Epithelial cell of esophagus (primary cell): ENCODE measurements at regions not wholly inside any gene's neighbourhood (a gene's known extent, or its start where the extent isn't known, plus 50 kb on each side); places are given as distances from the start of the nearest gene placed in this dataset.

Source experiments
- DNase-seq: peaks from one replicate; pipeline ENCODE4 v3.0.0; 2010; ENCODE audit warnings: low read depth
- H3K4me3 ChIP-seq: 2 replicates; pipeline ENCODE4 v1.5.1; 2011; ENCODE audit warnings: mild to moderate bottlenecking, low read length, control low read depth
- CTCF ChIP-seq: IDR thresholded peaks from 2 replicates; pipeline ENCODE4 v1.5.1; 2011; ENCODE audit warnings: low read depth, mild to moderate bottlenecking, low read length, control low read depth, inconsistent platforms; ENCODE audit not compliant: insufficient read depth; ENCODE audit errors: missing control alignments

- TF ChIP-seq CTCF = no peak
Observed at GRCh38 chrX:574830-575229, 55.8 kb upstream of the SHOX start.

GRCh38 chrX:576904-577560 lies 53.6 kb upstream of the SHOX start:
- no peak for TF ChIP-seq CTCF
- no peak overlapping the region for H3K4me3 ChIP-seq
- DNase-seq = no peak

More at GRCh38 chrX:574830-575229, 55.8 kb upstream of the SHOX start:
- no peak for DNase-seq
- H3K4me3 ChIP-seq = no peak overlapping the region

GRCh38 chrX:578531-578930 lies 52.1 kb upstream of the SHOX start:
- H3K4me3 ChIP-seq = no peak overlapping the region
- TF ChIP-seq CTCF = no peak
- no peak for DNase-seq

GRCh38 chrX:580030-580429 lies 50.6 kb upstream of the SHOX start:
- no peak overlapping the region for H3K4me3 ChIP-seq
- no peak for TF ChIP-seq CTCF
- no peak for DNase-seq
